Type B pancreatic cell (in vitro differentiated cells): ENCODE measurements at regions not wholly inside any gene's neighbourhood (a gene's known extent, or its start where the extent isn't known, plus 50 kb on each side); places are given as distances from the start of the nearest gene placed in this dataset.

Experiments used
- DNase-seq: peaks from one replicate; pipeline ENCODE4 v3.0.0; 2021; ENCODE audit warnings: mixed read lengths; ENCODE audit not compliant: unreplicated experiment; ENCODE audit errors: extremely low spot score
- H3K27ac Mint-ChIP-seq: 2 replicates; pipeline ENCODE4 v1.8.0; 2021; ENCODE audit warnings: mild to moderate bottlenecking, mixed read lengths
- H3K27me3 Mint-ChIP-seq: 2 replicates; pipeline ENCODE4 v1.8.0; 2021; ENCODE audit warnings: mixed read lengths
- H3K36me3 Mint-ChIP-seq: 2 replicates; pipeline ENCODE4 v1.8.0; 2021; ENCODE audit warnings: mixed read lengths
- H3K4me1 Mint-ChIP-seq: one replicate; pipeline ENCODE4 v1.8.0; 2021; ENCODE audit warnings: mixed read lengths; ENCODE audit not compliant: unreplicated experiment
- H3K4me3 Mint-ChIP-seq: 2 replicates; pipeline ENCODE4 v1.8.0; 2021; ENCODE audit warnings: mild to moderate bottlenecking, mixed read lengths
- H3K9me3 Mint-ChIP-seq: 2 replicates; pipeline ENCODE4 v1.8.0; 2021; ENCODE audit warnings: mixed read lengths
- CTCF ChIP-seq: fragments of 200-600 bp; sonication (generic); conservative IDR thresholded peaks from 2 replicates; pipeline ENCODE4 v1.5.0; 2021; ENCODE audit warnings: antibody characterized with exemption, mild to moderate bottlenecking

DNA sequence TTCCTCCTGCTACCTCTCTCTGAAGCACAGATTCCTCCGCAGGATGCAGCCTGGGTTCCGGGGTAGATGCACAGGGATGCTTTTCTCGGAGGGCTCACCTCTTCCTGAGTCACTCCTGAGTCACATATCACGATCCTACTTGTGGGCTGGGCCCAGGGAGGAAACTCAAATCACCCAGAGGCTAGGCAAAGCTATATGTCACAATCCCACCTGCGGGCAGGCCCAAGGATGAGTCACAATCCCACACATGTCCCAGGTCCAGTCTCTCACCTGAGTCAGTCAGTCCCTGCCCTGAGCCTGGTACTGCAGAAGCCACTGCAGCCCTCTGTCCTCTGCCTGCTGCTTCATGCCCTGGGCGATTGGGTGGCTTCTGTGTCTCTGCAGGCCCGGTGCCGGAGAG lies 149.0 kb upstream of the GSC start:
- no peak for DNase-seq
- Mint-ChIP-seq H3K36me3 (no peaks in the 10 kb centered on the region), H3K27me3 (peaks cover 15% of the 10 kb centered on the region), H3K4me3 (no peak overlapping the region), H3K4me1 (no peaks in the 10 kb centered on the region), H3K27ac (no peak overlapping the region), H3K9me3 (peaks cover 4% of the 10 kb centered on the region)
- TF ChIP-seq CTCF: no peak

GRCh38 chr14:94917041-94917600 lies 147.2 kb upstream of the GSC start:
- Mint-ChIP-seq H3K36me3 (no peaks in the 10 kb centered on the region), H3K27me3 (peaks cover 19% of the 10 kb centered on the region), H3K27ac (no peak overlapping the region), H3K4me3 (no peak overlapping the region), H3K9me3 (peaks cover 4% of the 10 kb centered on the region), H3K4me1 (no peaks in the 10 kb centered on the region)
- no peak for DNase-seq
- no peak for TF ChIP-seq CTCF

DNA sequence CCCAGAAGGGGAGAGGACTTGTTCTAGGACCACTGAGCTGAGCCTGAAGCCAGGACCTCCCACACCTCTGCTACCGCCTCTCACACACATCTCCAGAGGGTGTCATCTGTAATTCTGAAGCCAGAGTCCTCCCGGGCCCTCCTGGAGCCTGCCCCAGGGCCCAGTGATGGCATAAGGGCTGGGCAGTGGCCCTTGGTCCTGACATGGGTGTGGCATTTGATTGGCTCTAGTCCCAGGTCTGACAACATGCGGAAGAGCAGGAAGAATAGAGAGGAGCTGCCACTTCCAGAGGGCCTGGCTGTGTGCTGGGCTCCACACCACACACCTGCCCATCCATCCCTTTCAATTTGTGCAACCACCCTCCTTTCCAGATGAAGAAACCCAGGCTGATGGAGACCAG lies 144.3 kb upstream of the GSC start:
- Mint-ChIP-seq H3K27me3 (peaks cover 23% of the 10 kb centered on the region), H3K9me3 (peaks cover 9% of the 10 kb centered on the region), H3K4me3 (no peak overlapping the region), H3K4me1 (no peaks in the 10 kb centered on the region), H3K36me3 (no peaks in the 10 kb centered on the region), H3K27ac (no peak overlapping the region)
- DNase-seq: no peak
- no peak for TF ChIP-seq CTCF

DNA sequence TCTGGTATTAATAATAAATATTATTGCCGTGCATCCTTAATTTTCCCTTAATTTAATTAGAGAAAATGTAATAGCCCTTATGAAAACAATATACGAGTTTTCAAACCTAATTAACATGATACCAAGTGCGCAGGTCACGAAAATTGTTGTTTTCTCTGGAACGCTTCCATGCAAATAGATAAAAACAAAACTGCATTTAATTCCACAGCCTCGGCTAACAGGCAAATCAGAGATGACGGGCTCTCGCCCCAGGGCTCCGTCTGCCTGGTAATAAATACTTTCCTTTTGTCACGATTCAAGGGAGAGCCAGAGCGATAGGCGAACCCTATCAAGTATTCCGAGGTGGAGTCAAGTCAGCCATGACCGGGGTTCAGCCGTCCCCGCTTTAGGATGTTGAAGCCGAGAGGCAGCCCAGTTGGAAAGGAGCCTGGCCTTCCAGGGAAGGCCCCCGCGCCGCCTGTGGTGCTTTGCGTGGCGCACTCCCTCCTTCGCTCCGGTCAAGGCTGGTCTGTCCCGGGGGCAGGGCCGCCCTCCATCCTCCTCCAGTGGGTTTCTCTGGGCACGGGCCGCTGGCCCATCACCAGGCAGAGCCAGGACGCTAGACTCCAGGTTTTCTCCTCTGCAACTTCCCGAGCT lies 137.8 kb upstream of the GSC start:
- H3K9me3 Mint-ChIP-seq: peaks cover 13% of the 10 kb centered on the region
- DNase-seq: no peak
- H3K27ac Mint-ChIP-seq: no peak overlapping the region
- peaks cover 11% of the 10 kb centered on the region for H3K4me1 Mint-ChIP-seq
- no peak for TF ChIP-seq CTCF
- no peaks in the 10 kb centered on the region for H3K36me3 Mint-ChIP-seq
- H3K4me3 Mint-ChIP-seq: no peak overlapping the region
- peaks cover 11% of the 10 kb centered on the region for H3K27me3 Mint-ChIP-seq

DNA sequence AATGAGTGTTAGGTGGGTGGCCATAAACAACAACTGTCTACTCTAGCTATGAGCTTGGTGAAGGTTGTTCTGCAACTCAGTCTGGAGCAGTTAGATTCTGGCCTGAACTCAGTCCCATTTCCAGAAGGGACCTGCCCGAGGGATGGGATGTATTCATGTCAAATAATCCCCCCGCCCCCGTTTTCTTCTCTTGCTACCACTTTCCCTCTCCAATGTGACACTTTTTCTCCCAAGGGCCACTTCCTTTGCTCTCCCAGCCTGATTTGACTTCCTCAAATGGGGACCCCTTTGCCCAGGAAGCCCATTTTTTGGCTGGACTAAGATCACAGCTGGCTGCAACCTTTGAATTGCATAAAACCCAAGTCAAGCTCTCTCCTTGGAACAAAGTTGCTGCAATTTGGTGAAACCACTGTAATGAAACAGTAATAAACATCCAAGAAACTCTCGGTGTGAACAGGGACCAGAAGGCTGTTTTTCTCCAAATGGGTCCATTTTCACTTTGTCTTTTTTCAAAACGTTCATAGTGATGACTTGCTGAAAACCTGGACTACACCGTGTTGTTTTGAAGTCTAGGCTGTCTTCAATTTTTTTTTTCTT lies 137.2 kb upstream of the GSC start:
- peaks cover 7% of the 10 kb centered on the region for H3K27me3 Mint-ChIP-seq
- H3K36me3 Mint-ChIP-seq: no peaks in the 10 kb centered on the region
- no peak for TF ChIP-seq CTCF
- no peak overlapping the region for H3K27ac Mint-ChIP-seq
- H3K4me1 Mint-ChIP-seq: peaks cover 11% of the 10 kb centered on the region
- H3K9me3 Mint-ChIP-seq: peaks cover 13% of the 10 kb centered on the region
- no peak for DNase-seq
- H3K4me3 Mint-ChIP-seq: no peak overlapping the region
